Astrocyte of the cerebellum (primary cell): ENCODE measurements at regions not wholly inside any gene's neighbourhood (a gene's known extent, or its start where the extent isn't known, plus 50 kb on each side); places are given as distances from the start of the nearest gene placed in this dataset.

Source experiments
- DNase-seq: peaks from one replicate; pipeline ENCODE4 v3.0.0-alpha.2; 2011; ENCODE audit warnings: low read depth
- H3K4me3 ChIP-seq: 2 replicates; pipeline ENCODE4 v1.5.1; 2011; ENCODE audit warnings: mild to moderate bottlenecking, low read depth, low read length, moderate library complexity
- CTCF ChIP-seq: IDR thresholded peaks from 2 replicates; pipeline ENCODE4 v1.5.1; 2012; ENCODE audit warnings: low read length, low read depth, moderate library complexity, mild to moderate bottlenecking; ENCODE audit errors: missing control alignments
- in situ Hi-C: cut with HindIII; loops from 2 replicates; pipeline ENCODE4 v1.10.0; 2017; ENCODE audit warnings: low sequenced_read_pairs

DNA sequence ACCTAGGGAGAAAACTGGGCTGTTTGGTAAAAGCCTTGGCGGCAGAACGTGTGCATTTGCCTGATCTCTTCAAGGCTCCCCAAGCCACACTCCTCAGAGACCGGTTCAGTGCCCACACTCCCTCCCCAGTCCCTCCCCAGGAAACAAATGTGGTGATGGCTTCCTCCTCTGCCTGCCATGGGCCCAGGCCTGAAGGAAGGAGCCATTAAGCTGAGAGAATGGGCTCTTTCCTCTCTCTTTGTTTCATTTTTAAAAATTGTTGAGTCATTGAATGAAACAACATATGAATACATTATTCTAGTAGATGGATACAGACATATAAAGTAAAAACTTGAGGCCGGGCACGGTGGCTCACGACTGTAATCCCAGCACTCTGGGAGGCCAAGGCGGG, 50.6 kb upstream of the YWHAQ start:
- in situ Hi-C loops, result no loop called here
- no peak for DNase-seq
- no peak overlapping the region for H3K4me3 ChIP-seq
- TF ChIP-seq CTCF, result no peak

GRCh38 chr2:9685637-9686036, 54.8 kb upstream of the YWHAQ start:
- TF ChIP-seq CTCF, result no peak
- H3K4me3 ChIP-seq, result no peak overlapping the region
- in situ Hi-C loops, result no loop called here
- DNase-seq, result no peak

- in situ Hi-C loops, result no loop called here
- DNase-seq, result no peak
- H3K4me3 ChIP-seq, result no peak overlapping the region
- TF ChIP-seq CTCF, result no peak
Observed at GRCh38 chr2:9686061-9686460, 55.3 kb upstream of the YWHAQ start.

- in situ Hi-C loops, result no loop called here
- no peak overlapping the region for H3K4me3 ChIP-seq
- TF ChIP-seq CTCF, result no peak
- no peak for DNase-seq
Observed at GRCh38 chr2:9690252-9690651, 59.5 kb upstream of the YWHAQ start.

DNA sequence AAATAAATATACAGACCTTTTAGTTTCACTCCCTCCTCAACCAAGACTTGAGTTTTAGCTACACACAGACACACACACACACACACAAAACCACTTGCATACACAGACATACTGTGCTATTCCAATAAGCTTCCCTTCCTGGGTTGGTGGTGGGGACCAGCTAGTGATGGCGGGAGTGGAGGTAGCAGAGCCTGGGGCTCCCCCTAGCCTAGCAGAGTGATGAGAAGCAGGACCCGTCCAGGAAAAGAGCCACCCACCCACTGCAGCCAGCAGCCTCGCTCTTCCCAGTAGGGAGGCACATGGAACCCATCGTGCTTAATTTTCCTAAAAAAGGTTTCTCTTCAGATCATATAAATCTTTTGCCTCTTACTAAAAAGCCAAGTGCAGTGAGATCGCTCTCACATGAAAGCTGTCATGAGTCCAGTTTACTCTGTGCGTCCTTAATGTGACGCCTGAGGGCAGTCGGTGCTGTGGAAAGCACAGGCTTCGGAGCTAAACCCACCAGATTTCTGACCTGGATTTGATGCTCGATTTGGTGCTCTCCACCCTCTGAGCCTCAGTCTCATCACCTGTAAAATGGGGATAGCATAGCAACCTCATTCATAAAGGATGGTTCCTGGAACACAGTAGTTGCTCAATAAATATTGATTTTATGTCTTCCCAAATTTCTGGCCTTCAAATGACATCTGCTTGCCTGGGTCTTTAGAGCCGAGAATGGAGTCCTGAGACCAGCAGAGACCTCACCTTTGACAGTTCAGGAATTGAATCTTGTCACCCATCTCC, 60.1 kb upstream of the YWHAQ start:
- DNase-seq, result no peak
- in situ Hi-C loops, result no loop called here
- no peak for TF ChIP-seq CTCF
- H3K4me3 ChIP-seq, result no peak overlapping the region

- no peak overlapping the region for H3K4me3 ChIP-seq
- in situ Hi-C loops, result no loop called here
- DNase-seq, result no peak
- TF ChIP-seq CTCF, result no peak
Observed at GRCh38 chr2:9692456-9693195, 61.8 kb upstream of the YWHAQ start.
